ENCODE measurements at regions not wholly inside any gene's neighbourhood (a gene's known extent, or its start where the extent isn't known, plus 50 kb on each side); places are given as distances from the start of the nearest gene placed in this dataset.

GRCh38 chr5:153014194-153014593 lies 476.3 kb upstream of the GRIA1 start:
- ChIA-PET RAD21 (ENCODE audit: unreplicated experiment) (no interaction called here), SMC1A (ENCODE audit: uncharacterized antibody, unreplicated experiment) (no interaction called here), CTCF (interaction anchor here (1.8 kb wide), 1 partner anchor 10 kb away, joined by 9 read pairs; no protein-coding TSS in a partner anchor), POLR2A (no interaction called here)
- FAIRE-seq = no peak
- DNase-seq (ENCODE audit: low read depth, low spot score) = no peak
- Histone ChIP-seq H2AFZ (ENCODE audit: control insufficient read depth, low read depth, low read length) (no peak overlapping the region), H3K27me3 (replicated peaks in 1 of 2; ENCODE audit: control insufficient read depth in 2 of 2, insufficient read depth in 2 of 2, low read length in 1 of 2) (no peaks in the 10 kb centered on the region), H3K4me1 (ENCODE audit: control insufficient read depth, insufficient read depth, low read length) (no peaks in the 10 kb centered on the region), H3K79me2 (ENCODE audit: control insufficient read depth, insufficient read depth, low read length) (no peaks in the 10 kb centered on the region), H3K9me3 (replicated peaks; ENCODE audit: control insufficient read depth, insufficient read depth, low read length) (no peaks in the 10 kb centered on the region), H3K9ac (ENCODE audit: control insufficient read depth, insufficient read depth, low read length) (no peak overlapping the region), H3K4me2 (ENCODE audit: control insufficient read depth, insufficient read depth) (no peak overlapping the region), H3K27ac (ENCODE audit: control insufficient read depth, insufficient read depth) (no peak overlapping the region), H3K36me3 (ENCODE audit: control insufficient read depth in 2 of 2, insufficient read depth in 2 of 2, low read length in 1 of 2) (no peaks in the 10 kb centered on the region), H3K4me3 (no peak overlapping the region), H4K20me1 (ENCODE audit: control insufficient read depth, insufficient read depth) (no peaks in the 10 kb centered on the region)
- no TSS peak for BruUV-seq (replicated peaks)
- ATAC-seq = no peak
- 10% methylated on average over 4 of the region's 4 CpGs for WGBS (ENCODE audit: insufficient coverage, insufficient replicate concordance, low lambda C conversion rate, missing lambda C conversion rate)
- intact Hi-C loops (cut with micrococcal nuclease; ENCODE audit: unreplicated experiment) (no loop called here), in situ Hi-C loops (cut with MboI) (no loop called here)
- TF ChIP-seq TCF7 (IDR thresholded peaks at IDR 0.05; ENCODE audit: borderline replicate concordance) = no peak
- TF ChIP-seq RAD51 (IDR thresholded peaks at IDR 0.05) = no peak
- no peak for TF ChIP-seq CBFB (IDR thresholded peaks at IDR 0.05; ENCODE audit: low read depth)
- TF ChIP-seq SKIL (IDR thresholded peaks at IDR 0.05; ENCODE audit: low read depth, poor library complexity, severe bottlenecking) = no peak
- TF ChIP-seq MTA3 (IDR thresholded peaks at IDR 0.05; ENCODE audit: borderline replicate concordance, low read length) = no peak
- TF ChIP-seq ZBED1 (IDR thresholded peaks at IDR 0.05; ENCODE audit: borderline replicate concordance) = no peak
- no peak for TF ChIP-seq TCF3 (IDR thresholded peaks at IDR 0.05; ENCODE audit: borderline replicate concordance, insufficient read depth, low read depth, low read length)
- TF ChIP-seq RB1 (IDR thresholded peaks at IDR 0.05; ENCODE audit: borderline replicate concordance) = no peak
- TF ChIP-seq NKRF (conservative IDR thresholded peaks at IDR 0.05) = no peak
- TF ChIP-seq HSF1 (IDR thresholded peaks at IDR 0.05; ENCODE audit: low read depth, low read length) = no peak
- TF ChIP-seq JUNB (IDR thresholded peaks at IDR 0.05) = no peak
- TF ChIP-seq KLF5 (IDR thresholded peaks at IDR 0.05; ENCODE audit: partially characterized antibody) = no peak
- TF ChIP-seq TARDBP (IDR thresholded peaks at IDR 0.05; ENCODE audit: borderline replicate concordance) = no peak
- no peak for TF ChIP-seq PRDM15 (CRISPR knock-in tag; IDR thresholded peaks at IDR 0.05)
- TF ChIP-seq STAT3 (IDR thresholded peaks at IDR 0.05; ENCODE audit: low read depth, low read length) = no peak
- no peak for TF ChIP-seq HDAC6 (IDR thresholded peaks at IDR 0.05; ENCODE audit: unreplicated experiment)
- no peak for TF ChIP-seq CHD2 (IDR thresholded peaks at IDR 0.05; ENCODE audit: borderline replicate concordance, low read depth, low read length)
